ENCODE measurements at regions not wholly inside any gene's neighbourhood (a gene's known extent, or its start where the extent isn't known, plus 50 kb on each side); places are given as distances from the start of the nearest gene placed in this dataset.

DNA sequence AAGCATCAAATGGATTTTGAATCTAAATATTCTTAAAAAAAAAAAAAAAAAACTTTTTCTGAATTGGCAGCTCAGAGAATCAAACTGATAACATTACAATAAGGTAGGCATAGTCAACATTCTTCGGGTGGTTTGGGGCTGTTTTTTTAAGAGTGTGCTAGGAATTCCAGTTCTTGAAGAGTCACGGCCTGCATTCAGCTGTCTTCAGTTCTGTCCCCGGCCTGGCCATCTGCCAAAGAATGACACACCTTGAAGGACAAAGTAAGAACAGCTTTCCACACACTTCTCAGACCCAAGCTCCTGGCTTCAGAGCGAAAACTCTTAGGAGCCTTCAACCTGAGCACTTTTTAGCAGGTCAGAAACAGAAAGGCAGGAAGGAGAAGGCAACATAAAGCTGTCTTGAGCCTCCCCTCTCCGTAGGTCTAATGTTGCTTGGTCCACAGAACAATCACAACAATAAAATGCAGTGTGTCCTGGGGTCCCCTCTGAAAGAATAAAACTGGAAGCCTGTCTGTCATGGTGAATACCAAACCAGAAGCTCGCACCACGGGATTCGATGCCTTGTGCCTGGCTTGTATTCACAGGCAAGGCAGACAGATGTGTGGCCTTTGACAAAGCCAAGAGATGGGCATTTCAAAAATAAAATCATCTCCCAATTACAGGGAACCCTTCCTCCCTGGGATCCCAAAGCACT is 524.4 kb upstream of the ZFHX3 start:
- ATAC-seq (ENCODE audit: insufficient read depth, low FRiP score) (no peak), DNase-seq (peak; percentile 61 to 83 (median 72))
- no peak for TF ChIP-seq CTCF (IDR thresholded peaks at IDR 0.05; ENCODE audit: control extremely low read depth, extremely low read depth)
- Histone ChIP-seq H3K4me3 (no peak overlapping the region), H3K36me3 (ENCODE audit: control insufficient read depth in 4 of 4, insufficient read depth in 4 of 4, low read length in 4 of 4) (no peaks in the 10 kb centered on the region), H3K9me3 (ENCODE audit: control insufficient read depth in 4 of 4, insufficient read depth in 3 of 4, low read length in 3 of 4) (peaks cover 0 to 2% (median 0%) of the 10 kb centered on the region in 4 donors), H3K9ac (ENCODE audit: insufficient read depth in 1 of 2, low read length in 2 of 2) (no peak overlapping the region), H3K27me3 (ENCODE audit: control insufficient read depth in 3 of 3, insufficient read depth in 3 of 3, low read length in 2 of 3) (no peaks in the 10 kb centered on the region), H3K27ac (ENCODE audit: low read depth in 1 of 2, low read length in 1 of 2) (no peak overlapping the region), H3K4me1 (ENCODE audit: control insufficient read depth in 5 of 5, insufficient read depth in 5 of 5, low read length in 5 of 5) (no peaks in the 10 kb centered on the region)
- 49 to 63% methylated on average over 8 of the region's 8 CpGs for WGBS, 2 donors

- 80 to 86% methylated on average over 9 of the region's 9 CpGs for WGBS, 2 donors
- Histone ChIP-seq H3K27ac (ENCODE audit: low read depth in 1 of 2, low read length in 1 of 2) (no peak overlapping the region), H3K4me3 (no peak overlapping the region), H3K9ac (ENCODE audit: insufficient read depth in 1 of 2, low read length in 2 of 2) (no peak overlapping the region), H3K27me3 (ENCODE audit: control insufficient read depth in 3 of 3, insufficient read depth in 3 of 3, low read length in 2 of 3) (no peaks in the 10 kb centered on the region), H3K4me1 (ENCODE audit: control insufficient read depth in 5 of 5, insufficient read depth in 5 of 5, low read length in 5 of 5) (no peaks in the 10 kb centered on the region), H3K36me3 (ENCODE audit: control insufficient read depth in 4 of 4, insufficient read depth in 4 of 4, low read length in 4 of 4) (no peaks in the 10 kb centered on the region), H3K9me3 (ENCODE audit: control insufficient read depth in 4 of 4, insufficient read depth in 3 of 4, low read length in 3 of 4) (peaks cover 0 to 2% (median 0%) of the 10 kb centered on the region in 4 donors)
- TF ChIP-seq CTCF (IDR thresholded peaks at IDR 0.05; ENCODE audit: control extremely low read depth, extremely low read depth) = no peak
- no peak for ATAC-seq (ENCODE audit: insufficient read depth, low FRiP score)
- DNase-seq = no peak
Observed at GRCh38 chr16:73569266-73569980, 521.5 kb upstream of the ZFHX3 start.

DNA sequence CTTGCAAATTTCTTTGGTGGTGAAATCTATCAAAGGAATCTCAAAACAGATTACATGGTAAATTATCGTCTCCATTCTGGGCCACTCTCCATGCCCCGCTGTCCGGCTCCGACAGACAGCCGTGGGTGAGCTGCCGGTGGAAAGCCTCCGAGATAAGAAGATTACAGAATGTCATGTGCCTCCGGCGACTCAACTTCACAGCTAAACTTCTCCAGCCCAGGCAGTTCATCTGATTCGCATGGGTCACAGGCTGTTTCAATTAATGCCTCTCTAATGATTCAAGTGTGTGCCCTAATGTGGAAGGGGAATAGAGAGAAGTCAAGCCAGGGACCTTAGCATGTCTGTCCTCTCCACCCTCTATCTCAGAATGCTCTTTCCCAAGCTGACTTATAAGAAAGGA is 520.8 kb upstream of the ZFHX3 start:
- peak in 1 of 3 donors; percentile 13 for DNase-seq
- peaks cover 0 to 2% (median 0%) of the 10 kb centered on the region in 4 donors for H3K9me3 ChIP-seq (ENCODE audit: control insufficient read depth in 4 of 4, insufficient read depth in 3 of 4, low read length in 3 of 4)
- H3K27ac ChIP-seq (ENCODE audit: low read depth in 1 of 2, low read length in 1 of 2) = no peak overlapping the region
- H3K27me3 ChIP-seq (ENCODE audit: control insufficient read depth in 3 of 3, insufficient read depth in 3 of 3, low read length in 2 of 3) = no peaks in the 10 kb centered on the region
- no peaks in the 10 kb centered on the region for H3K36me3 ChIP-seq (ENCODE audit: control insufficient read depth in 4 of 4, insufficient read depth in 4 of 4, low read length in 4 of 4)
- ATAC-seq (ENCODE audit: insufficient read depth, low FRiP score) = no peak
- WGBS, 2 donors = 78 to 88% methylated on average over 10 of the region's 10 CpGs
- no peak for TF ChIP-seq CTCF (IDR thresholded peaks at IDR 0.05; ENCODE audit: control extremely low read depth, extremely low read depth)
- H3K9ac ChIP-seq (ENCODE audit: insufficient read depth in 1 of 2, low read length in 2 of 2) = no peak overlapping the region
- no peak overlapping the region for H3K4me3 ChIP-seq
- no peaks in the 10 kb centered on the region for H3K4me1 ChIP-seq (ENCODE audit: control insufficient read depth in 5 of 5, insufficient read depth in 5 of 5, low read length in 5 of 5)

Data from lung (tissue), 11 donors.